OCI-LY1 (cell line): ENCODE measurements at regions not wholly inside any gene's neighbourhood (a gene's known extent, or its start where the extent isn't known, plus 50 kb on each side); places are given as distances from the start of the nearest gene placed in this dataset.

ENCODE experiments used
- EZH2 ChIP-seq: fragments of 200-600 bp; sonication (generic), shearing (Covaris generic); IDR thresholded peaks from 2 replicates; pipeline ENCODE4 v1.8.0; 2017; ENCODE audit warnings: borderline replicate concordance, mixed run types, mild to moderate bottlenecking, antibody characterized with exemption, low read length, moderate library complexity, mixed read lengths
- TF ChIP-seq, protein P1 (sequence below): fragments of 200-600 bp; sonication (generic), shearing (Covaris generic); IDR thresholded peaks from 2 replicates; pipeline ENCODE4 v1.5.1; 2017; ENCODE audit warnings: mild to moderate bottlenecking, antibody characterized with exemption, low read length, moderate library complexity, mixed read lengths

DNA sequence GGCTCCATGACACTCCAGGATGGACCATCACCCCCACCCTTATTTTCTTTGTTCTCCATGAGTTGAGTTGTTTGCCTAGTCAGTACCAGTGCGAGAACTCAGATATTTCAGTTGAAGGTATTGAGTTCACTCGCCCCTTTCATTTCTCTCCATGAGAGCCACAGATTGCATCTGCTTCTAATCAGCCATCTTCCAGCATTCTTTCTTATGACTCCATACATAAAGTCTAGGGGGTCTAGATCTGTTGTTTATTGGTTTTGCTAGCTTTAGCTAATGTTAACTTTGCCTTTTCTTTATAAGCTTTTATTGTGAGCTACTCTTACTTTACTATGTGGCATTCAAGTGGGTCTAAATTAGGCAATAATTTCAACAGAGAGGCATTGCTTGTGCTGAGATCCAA is 71.6 kb upstream of the PDC start:
- TF ChIP-seq, protein P1, sequence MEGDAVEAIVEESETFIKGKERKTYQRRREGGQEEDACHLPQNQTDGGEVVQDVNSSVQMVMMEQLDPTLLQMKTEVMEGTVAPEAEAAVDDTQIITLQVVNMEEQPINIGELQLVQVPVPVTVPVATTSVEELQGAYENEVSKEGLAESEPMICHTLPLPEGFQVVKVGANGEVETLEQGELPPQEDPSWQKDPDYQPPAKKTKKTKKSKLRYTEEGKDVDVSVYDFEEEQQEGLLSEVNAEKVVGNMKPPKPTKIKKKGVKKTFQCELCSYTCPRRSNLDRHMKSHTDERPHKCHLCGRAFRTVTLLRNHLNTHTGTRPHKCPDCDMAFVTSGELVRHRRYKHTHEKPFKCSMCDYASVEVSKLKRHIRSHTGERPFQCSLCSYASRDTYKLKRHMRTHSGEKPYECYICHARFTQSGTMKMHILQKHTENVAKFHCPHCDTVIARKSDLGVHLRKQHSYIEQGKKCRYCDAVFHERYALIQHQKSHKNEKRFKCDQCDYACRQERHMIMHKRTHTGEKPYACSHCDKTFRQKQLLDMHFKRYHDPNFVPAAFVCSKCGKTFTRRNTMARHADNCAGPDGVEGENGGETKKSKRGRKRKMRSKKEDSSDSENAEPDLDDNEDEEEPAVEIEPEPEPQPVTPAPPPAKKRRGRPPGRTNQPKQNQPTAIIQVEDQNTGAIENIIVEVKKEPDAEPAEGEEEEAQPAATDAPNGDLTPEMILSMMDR: no peak
- TF ChIP-seq EZH2: no peak
